Liver (tissue), 8 donors: ENCODE measurements at regions not wholly inside any gene's neighbourhood (a gene's known extent, or its start where the extent isn't known, plus 50 kb on each side); places are given as distances from the start of the nearest gene placed in this dataset.

Source experiments
- DNase-seq: peaks from one replicate; pipeline ENCODE4 v3.0.0-alpha.2; 2017; ENCODE audit warnings: low spot score
- H3K27ac ChIP-seq, 2 donors: one replicate each; pipeline ENCODE4 v1.7.0; 2013; ENCODE audit warnings: inconsistent platforms in 2 of 2, low read length in 2 of 2, control low read depth in 1 of 2, low read depth in 1 of 2, mild to moderate bottlenecking in 1 of 2
- H3K27me3 ChIP-seq, 4 donors: one replicate each; pipeline versions ENCODE4 v1.6.1 to v1.7.0; 2013; ENCODE audit warnings: low read length in 3 of 4, inconsistent platforms in 1 of 4, mild to moderate bottlenecking in 1 of 4, moderate library complexity in 1 of 4; ENCODE audit not compliant: control insufficient read depth in 4 of 4, insufficient read depth in 4 of 4
- H3K36me3 ChIP-seq, 4 donors: one replicate each; pipeline versions ENCODE4 v1.6.1 to v1.7.0; 2013; ENCODE audit warnings: low read length in 3 of 4, mild to moderate bottlenecking in 3 of 4, low read depth in 1 of 4, moderate library complexity in 1 of 4; ENCODE audit not compliant: control insufficient read depth in 4 of 4, insufficient read depth in 3 of 4
- H3K4me1 ChIP-seq, 4 donors: one replicate each; pipeline versions ENCODE4 v1.6.1 to v1.7.0; 2013; ENCODE audit warnings: low read length in 3 of 4, mild to moderate bottlenecking in 3 of 4, moderate library complexity in 1 of 4; ENCODE audit not compliant: control insufficient read depth in 4 of 4, insufficient read depth in 4 of 4
- H3K4me3 ChIP-seq, 3 donors: one replicate each; pipeline versions ENCODE4 v1.6.1 to v1.7.0; 2013; ENCODE audit warnings: low read length in 3 of 3, control low read depth in 1 of 3, low read depth in 1 of 3, mild to moderate bottlenecking in 1 of 3
- H3K9ac ChIP-seq, 2 donors: one replicate each; pipeline ENCODE4 v1.7.0; 2013; ENCODE audit warnings: low read length in 2 of 2, mild to moderate bottlenecking in 2 of 2, moderate library complexity in 2 of 2, control low read depth in 1 of 2, low read depth in 1 of 2
- H3K9me3 ChIP-seq, 4 donors: one replicate each; pipeline versions ENCODE4 v1.6.1 to v1.7.0; 2013; ENCODE audit warnings: low read length in 3 of 4; ENCODE audit not compliant: control insufficient read depth in 4 of 4
- FOXA2 ChIP-seq: IDR thresholded peaks from 2 replicates; pipeline ENCODE4 v1.6.1; 2016; ENCODE audit warnings: antibody characterized with exemption
- GABPA ChIP-seq, 2 donors: IDR thresholded peaks in 1 of 2; conservative IDR thresholded peaks in 1 of 2; 2 replicates each; pipeline ENCODE4 v1.6.1; 2016; ENCODE audit warnings: antibody characterized with exemption in 2 of 2, mild to moderate bottlenecking in 1 of 2, moderate library complexity in 1 of 2
- HNF4A ChIP-seq, 2 donors: conservative IDR thresholded peaks; 2 replicates each; pipeline ENCODE4 v1.6.1; 2016; ENCODE audit warnings: antibody characterized with exemption in 2 of 2, mild to moderate bottlenecking in 2 of 2
- HNF4G ChIP-seq: IDR thresholded peaks from 2 replicates; pipeline ENCODE4 v1.6.1; 2016; ENCODE audit warnings: antibody characterized with exemption
- NR2F2 ChIP-seq: IDR thresholded peaks from 2 replicates; pipeline ENCODE4 v1.6.1; 2016; ENCODE audit warnings: antibody characterized with exemption
- RXRA ChIP-seq, 2 donors: IDR thresholded peaks; 2 replicates each; pipeline ENCODE4 v1.6.1; 2017 to 2018; ENCODE audit warnings: antibody characterized with exemption in 2 of 2, mild to moderate bottlenecking in 1 of 2
- TAF1 ChIP-seq: conservative IDR thresholded peaks from 2 replicates; pipeline ENCODE4 v1.6.1; 2016; ENCODE audit warnings: antibody characterized with exemption, mild to moderate bottlenecking
- YY1 ChIP-seq: IDR thresholded peaks from 2 replicates; pipeline ENCODE4 v1.6.1; 2016; ENCODE audit warnings: antibody characterized with exemption, mild to moderate bottlenecking
- WGBS: extraction: QIAGEN DNeasy Blood & Tissue Kit; methylation state at CpG from one replicate; pipeline ENCODE4 v1.1.7; 2013; 5-methylcytosine and 5-hydroxymethylcytosine counted together
- TF ChIP-seq, protein P1 (sequence below): IDR thresholded peaks from 2 replicates; pipeline ENCODE4 v1.6.1; 2016; ENCODE audit warnings: antibody characterized with exemption
- TF ChIP-seq, protein P2 (sequence below): IDR thresholded peaks from 2 replicates; pipeline ENCODE4 v1.6.1; 2016; ENCODE audit warnings: antibody characterized with exemption, mild to moderate bottlenecking
- TF ChIP-seq, protein P3 (sequence below): fragments of 150-350 bp; IDR thresholded peaks from 2 replicates; pipeline ENCODE4 v1.5.1; 2017; ENCODE audit warnings: improper control_type of control experiment, low read depth, low read length; ENCODE audit not compliant: missing input control
- TF ChIP-seq, protein P4 (sequence below): IDR thresholded peaks from 2 replicates; pipeline ENCODE4 v1.6.1; 2016; ENCODE audit warnings: antibody characterized with exemption
- donor health status: healthy.
- donor health status: healthy.
- donor health status: healthy.
- donor health status: healthy.
- donor health status: healthy.

DNA sequence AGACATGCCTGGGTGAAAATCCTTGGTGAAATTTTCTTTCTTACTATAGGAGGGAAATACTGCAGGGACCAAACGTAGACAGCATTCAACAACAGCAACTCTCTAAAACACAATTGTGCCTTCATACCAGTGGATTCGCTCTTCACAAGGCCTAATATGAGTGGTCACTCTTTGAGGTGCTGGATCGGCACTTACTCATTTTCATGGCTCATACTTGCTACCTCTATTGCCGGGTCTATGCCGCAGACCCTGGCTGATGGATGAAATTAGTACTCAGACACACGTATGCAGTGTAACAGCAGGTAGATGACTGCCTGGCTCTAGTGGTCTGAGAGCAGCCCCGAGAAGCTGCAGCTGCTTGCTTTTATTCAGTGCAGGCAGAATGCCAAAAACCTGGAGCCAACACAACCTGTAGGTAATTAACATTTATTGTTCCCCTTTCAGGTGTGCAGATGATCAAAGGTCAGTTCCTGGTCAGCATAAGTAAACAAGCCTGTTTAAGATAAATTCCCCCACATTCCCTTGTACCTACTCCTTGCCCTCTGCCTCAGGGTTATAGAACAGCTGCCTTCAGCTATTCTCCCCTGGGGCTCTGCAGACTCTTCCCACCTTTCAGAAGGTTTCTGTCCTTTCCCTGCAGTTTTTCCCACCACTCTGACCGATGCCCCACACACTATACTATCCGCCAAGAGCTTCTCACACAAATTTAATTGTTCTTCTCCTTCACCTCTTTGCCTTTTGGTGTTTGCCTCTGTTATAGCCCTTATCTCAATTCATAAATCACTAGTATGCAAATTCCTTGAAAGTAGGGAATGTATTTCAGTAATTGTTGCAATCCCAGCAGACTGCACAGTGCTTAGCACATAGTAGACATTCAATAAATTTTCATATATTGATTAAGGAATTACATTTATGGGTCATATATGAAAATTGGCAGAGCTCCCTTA lies 210.0 kb downstream of the SPANXN3 start:
- WGBS: 58% methylated on average over 9 of the region's 9 CpGs
- DNase-seq: no peak
- H3K27ac ChIP-seq: no peak overlapping the region

DNA sequence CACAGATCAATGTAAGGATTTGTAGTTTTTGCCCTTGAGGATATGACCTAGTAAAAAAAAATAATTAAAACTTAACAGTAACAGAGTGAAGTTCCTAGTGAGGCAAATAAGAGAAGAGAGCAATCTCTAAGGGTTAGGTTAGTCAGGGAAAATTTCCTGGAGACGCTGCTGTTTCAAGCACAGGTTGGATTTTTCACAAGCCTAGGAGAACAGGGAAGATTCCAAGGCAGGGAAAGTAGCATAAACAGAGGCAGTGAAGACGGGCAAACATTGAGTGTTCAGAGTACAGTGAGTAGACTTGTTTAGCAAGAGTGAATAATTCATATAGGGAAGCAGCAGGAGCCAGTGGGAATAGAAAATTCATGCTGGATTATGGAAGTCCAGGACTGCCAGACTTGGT lies 212.8 kb downstream of the SPANXN3 start:
- Histone ChIP-seq H3K4me1 (no peaks in the 10 kb centered on the region), H3K27ac (no peak overlapping the region), H3K9ac (no peak overlapping the region), H3K27me3 (no peaks in the 10 kb centered on the region), H3K9me3 (no peaks in the 10 kb centered on the region), H3K36me3 (no peaks in the 10 kb centered on the region), H3K4me3 (no peak overlapping the region)
- DNase-seq: no peak
- 51% methylated on average over 2 of the region's 2 CpGs for WGBS
- TF ChIP-seq TAF1: no peak
- no peak for TF ChIP-seq NR2F2
- TF ChIP-seq, protein P1, sequence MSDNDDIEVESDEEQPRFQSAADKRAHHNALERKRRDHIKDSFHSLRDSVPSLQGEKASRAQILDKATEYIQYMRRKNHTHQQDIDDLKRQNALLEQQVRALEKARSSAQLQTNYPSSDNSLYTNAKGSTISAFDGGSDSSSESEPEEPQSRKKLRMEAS: no peak
- TF ChIP-seq, protein P2, sequence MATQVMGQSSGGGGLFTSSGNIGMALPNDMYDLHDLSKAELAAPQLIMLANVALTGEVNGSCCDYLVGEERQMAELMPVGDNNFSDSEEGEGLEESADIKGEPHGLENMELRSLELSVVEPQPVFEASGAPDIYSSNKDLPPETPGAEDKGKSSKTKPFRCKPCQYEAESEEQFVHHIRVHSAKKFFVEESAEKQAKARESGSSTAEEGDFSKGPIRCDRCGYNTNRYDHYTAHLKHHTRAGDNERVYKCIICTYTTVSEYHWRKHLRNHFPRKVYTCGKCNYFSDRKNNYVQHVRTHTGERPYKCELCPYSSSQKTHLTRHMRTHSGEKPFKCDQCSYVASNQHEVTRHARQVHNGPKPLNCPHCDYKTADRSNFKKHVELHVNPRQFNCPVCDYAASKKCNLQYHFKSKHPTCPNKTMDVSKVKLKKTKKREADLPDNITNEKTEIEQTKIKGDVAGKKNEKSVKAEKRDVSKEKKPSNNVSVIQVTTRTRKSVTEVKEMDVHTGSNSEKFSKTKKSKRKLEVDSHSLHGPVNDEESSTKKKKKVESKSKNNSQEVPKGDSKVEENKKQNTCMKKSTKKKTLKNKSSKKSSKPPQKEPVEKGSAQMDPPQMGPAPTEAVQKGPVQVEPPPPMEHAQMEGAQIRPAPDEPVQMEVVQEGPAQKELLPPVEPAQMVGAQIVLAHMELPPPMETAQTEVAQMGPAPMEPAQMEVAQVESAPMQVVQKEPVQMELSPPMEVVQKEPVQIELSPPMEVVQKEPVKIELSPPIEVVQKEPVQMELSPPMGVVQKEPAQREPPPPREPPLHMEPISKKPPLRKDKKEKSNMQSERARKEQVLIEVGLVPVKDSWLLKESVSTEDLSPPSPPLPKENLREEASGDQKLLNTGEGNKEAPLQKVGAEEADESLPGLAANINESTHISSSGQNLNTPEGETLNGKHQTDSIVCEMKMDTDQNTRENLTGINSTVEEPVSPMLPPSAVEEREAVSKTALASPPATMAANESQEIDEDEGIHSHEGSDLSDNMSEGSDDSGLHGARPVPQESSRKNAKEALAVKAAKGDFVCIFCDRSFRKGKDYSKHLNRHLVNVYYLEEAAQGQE: no peak
- TF ChIP-seq FOXA2: no peak
- TF ChIP-seq GABPA (IDR thresholded peaks at IDR 0.05 in 1 of 2, conservative IDR thresholded peaks at IDR 0.05 in 1 of 2): no peak
- no peak for TF ChIP-seq HNF4A (conservative IDR thresholded peaks at IDR 0.05)
- no peak for TF ChIP-seq HNF4G

More for the DNA sequence above, 210.0 kb downstream of the SPANXN3 start:
- Histone ChIP-seq H3K9me3 (no peaks in the 10 kb centered on the region), H3K9ac (no peak overlapping the region), H3K36me3 (no peaks in the 10 kb centered on the region), H3K27me3 (no peaks in the 10 kb centered on the region), H3K4me1 (no peaks in the 10 kb centered on the region), H3K4me3 (no peak overlapping the region)
- no peak for TF ChIP-seq HNF4G
- TF ChIP-seq, protein P3, sequence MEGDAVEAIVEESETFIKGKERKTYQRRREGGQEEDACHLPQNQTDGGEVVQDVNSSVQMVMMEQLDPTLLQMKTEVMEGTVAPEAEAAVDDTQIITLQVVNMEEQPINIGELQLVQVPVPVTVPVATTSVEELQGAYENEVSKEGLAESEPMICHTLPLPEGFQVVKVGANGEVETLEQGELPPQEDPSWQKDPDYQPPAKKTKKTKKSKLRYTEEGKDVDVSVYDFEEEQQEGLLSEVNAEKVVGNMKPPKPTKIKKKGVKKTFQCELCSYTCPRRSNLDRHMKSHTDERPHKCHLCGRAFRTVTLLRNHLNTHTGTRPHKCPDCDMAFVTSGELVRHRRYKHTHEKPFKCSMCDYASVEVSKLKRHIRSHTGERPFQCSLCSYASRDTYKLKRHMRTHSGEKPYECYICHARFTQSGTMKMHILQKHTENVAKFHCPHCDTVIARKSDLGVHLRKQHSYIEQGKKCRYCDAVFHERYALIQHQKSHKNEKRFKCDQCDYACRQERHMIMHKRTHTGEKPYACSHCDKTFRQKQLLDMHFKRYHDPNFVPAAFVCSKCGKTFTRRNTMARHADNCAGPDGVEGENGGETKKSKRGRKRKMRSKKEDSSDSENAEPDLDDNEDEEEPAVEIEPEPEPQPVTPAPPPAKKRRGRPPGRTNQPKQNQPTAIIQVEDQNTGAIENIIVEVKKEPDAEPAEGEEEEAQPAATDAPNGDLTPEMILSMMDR: no peak
- TF ChIP-seq, protein P4, sequence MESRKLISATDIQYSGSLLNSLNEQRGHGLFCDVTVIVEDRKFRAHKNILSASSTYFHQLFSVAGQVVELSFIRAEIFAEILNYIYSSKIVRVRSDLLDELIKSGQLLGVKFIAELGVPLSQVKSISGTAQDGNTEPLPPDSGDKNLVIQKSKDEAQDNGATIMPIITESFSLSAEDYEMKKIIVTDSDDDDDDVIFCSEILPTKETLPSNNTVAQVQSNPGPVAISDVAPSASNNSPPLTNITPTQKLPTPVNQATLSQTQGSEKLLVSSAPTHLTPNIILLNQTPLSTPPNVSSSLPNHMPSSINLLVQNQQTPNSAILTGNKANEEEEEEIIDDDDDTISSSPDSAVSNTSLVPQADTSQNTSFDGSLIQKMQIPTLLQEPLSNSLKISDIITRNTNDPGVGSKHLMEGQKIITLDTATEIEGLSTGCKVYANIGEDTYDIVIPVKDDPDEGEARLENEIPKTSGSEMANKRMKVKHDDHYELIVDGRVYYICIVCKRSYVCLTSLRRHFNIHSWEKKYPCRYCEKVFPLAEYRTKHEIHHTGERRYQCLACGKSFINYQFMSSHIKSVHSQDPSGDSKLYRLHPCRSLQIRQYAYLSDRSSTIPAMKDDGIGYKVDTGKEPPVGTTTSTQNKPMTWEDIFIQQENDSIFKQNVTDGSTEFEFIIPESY: no peak
- TF ChIP-seq RXRA (IDR thresholded peaks at IDR 0.05): no peak
- TF ChIP-seq HNF4A (conservative IDR thresholded peaks at IDR 0.05): no peak
- TF ChIP-seq YY1: no peak
- TF ChIP-seq TAF1: no peak
- TF ChIP-seq, protein P2: no peak
